Activated T-cell treated with anti-CD3 and anti-CD28 coated beads for 4 hours (primary cell): ENCODE measurements at regions not wholly inside any gene's neighbourhood (a gene's known extent, or its start where the extent isn't known, plus 50 kb on each side); places are given as distances from the start of the nearest gene placed in this dataset.

Experiments used
- DNase-seq: peaks from one replicate; pipeline ENCODE4 v3.0.0-alpha.2; 2020

GRCh38 chr22:48088926-48089536 is 1326.6 kb downstream of the TBC1D22A start:
- no peak for DNase-seq

DNA sequence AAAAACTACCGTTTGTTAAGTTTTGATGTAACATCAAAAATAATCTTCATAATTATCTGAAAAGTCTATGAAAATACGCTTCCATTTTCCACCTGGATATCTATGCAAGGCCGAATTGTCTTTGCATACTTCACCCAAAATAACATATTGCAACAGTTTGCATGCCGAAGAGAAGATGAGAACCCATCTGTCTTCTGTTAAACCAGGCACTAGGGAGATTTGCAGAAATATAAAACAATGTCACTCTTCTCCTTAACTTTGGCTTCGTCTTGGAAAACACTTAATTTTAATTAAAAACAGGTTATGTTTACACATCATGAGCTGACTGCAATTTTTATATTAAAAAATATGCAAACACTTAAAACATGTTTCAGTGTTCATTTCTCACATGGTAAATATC is 1325.8 kb downstream of the TBC1D22A start:
- no peak for DNase-seq

GRCh38 chr22:48085901-48086645 is 1323.6 kb downstream of the TBC1D22A start:
- no peak for DNase-seq

GRCh38 chr22:48084729-48085050 is 1322.2 kb downstream of the TBC1D22A start:
- DNase-seq = no peak

GRCh38 chr22:48084041-48084728 is 1321.7 kb downstream of the TBC1D22A start:
- DNase-seq = no peak

GRCh38 chr22:48083502-48083901 is 1321.1 kb downstream of the TBC1D22A start:
- no peak for DNase-seq

- no peak for DNase-seq
Observed at GRCh38 chr22:48082284-48082683, 1319.8 kb downstream of the TBC1D22A start.

DNA sequence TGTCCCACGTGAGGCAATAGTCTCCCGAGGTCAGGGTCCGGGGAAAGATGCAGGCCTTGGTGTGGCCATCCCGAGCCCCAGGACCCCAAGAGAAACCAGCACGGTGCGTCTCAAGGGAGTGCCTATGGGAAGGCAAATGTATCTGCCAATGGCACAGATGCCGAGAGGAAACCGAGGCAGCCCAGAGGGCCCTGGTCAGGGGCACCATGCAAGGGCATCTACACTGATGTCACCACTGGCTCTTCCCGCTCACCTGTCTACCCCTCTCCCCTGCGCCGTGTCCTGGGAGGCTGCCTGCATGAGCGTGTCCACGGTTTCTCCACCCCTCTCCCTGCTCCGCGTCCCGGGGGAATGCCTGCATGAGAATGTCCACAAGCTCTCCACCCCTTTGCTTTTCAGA is 1318.8 kb downstream of the TBC1D22A start:
- no peak for DNase-seq

GRCh38 chr22:48080316-48081165 is 1318.1 kb downstream of the TBC1D22A start:
- DNase-seq = no peak

DNA sequence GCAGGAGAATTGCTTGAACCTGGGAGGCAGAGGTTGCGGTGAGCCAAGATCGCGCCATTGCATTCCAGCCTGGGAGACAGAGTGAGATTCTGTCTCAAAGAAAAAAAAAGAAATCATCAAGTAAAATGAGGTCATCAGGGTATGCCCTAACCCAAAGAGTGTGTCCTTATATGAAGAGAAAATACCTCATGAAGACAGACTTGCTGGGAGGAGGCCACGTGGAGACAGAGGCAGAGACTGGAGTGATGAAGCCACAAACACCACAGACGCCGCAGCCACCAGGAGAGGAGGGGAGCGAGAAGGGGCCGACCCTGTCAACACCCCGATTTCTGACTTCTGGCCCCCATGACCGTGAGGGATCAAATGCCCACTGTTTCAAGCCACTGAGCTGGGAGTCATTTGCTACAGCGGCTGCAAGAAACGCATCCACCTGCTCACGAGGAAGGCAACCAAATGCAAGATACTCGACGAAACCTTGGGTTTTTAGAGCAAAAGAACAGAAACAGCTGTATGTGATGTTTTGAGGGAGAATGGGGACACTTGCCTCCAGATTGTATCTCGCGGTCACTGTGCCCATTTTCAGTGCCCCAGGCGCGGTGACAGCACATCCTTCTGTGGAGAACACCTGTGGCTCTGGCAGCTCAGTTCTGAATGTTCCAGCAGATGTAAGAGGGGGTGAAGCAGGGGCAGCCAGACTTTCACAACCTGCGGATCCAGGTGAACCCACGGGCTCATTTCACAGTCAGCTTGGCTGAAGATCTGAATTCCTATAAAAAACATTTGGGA is 1317.2 kb downstream of the TBC1D22A start:
- DNase-seq = no peak

GRCh38 chr22:48078825-48079224 is 1316.4 kb downstream of the TBC1D22A start:
- DNase-seq = no peak

- no peak for DNase-seq
Observed at GRCh38 chr22:48077699-48078098, 1315.2 kb downstream of the TBC1D22A start.

GRCh38 chr22:48076008-48076407 is 1313.6 kb downstream of the TBC1D22A start:
- DNase-seq = no peak

GRCh38 chr22:48075604-48076003 is 1313.2 kb downstream of the TBC1D22A start:
- DNase-seq = no peak

GRCh38 chr22:48072777-48073176 is 1310.3 kb downstream of the TBC1D22A start:
- no peak for DNase-seq

DNA sequence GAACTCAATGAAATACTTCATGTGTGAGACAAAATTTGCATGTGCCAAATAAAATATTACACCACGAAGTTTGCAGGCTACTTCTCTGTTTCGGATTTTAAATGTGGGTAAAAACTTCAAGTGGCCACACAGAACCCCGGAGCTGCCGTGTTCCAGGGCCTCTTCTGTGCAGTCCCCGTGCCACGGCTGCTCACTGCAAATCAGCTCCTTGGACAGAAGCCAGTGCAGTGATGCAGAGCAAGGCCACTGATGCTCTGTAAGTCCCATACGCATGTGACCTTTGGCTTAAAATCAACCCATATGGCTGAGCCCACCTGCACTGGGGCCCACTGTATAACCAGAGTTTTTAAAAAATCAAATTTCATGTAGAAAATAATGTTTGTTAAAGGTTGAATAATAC is 1309.4 kb downstream of the TBC1D22A start:
- DNase-seq = no peak

- DNase-seq = no peak
Observed at GRCh38 chr22:48071305-48071704, 1308.9 kb downstream of the TBC1D22A start.

GRCh38 chr22:48070760-48071159 is 1308.3 kb downstream of the TBC1D22A start:
- no peak for DNase-seq

DNA sequence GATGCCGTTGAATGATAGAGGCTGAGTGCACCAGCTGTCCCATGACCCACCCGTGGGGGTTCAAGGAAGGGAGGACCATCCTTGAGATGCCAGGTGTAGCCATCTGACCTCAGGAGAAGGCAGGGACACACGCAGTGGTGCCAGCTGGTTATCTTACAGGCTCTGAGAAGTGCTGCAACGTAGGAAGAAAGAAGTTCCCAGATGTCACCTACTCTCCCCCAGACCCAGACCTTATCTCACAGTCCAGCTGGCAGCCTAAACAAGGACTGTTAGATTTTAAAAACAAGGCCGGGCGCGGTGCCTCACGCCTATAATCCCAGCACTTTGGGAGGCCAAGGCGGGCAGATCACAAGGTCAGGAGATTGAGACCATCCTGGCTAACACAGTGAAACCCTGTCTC is 1307.6 kb downstream of the TBC1D22A start:
- no peak for DNase-seq

DNA sequence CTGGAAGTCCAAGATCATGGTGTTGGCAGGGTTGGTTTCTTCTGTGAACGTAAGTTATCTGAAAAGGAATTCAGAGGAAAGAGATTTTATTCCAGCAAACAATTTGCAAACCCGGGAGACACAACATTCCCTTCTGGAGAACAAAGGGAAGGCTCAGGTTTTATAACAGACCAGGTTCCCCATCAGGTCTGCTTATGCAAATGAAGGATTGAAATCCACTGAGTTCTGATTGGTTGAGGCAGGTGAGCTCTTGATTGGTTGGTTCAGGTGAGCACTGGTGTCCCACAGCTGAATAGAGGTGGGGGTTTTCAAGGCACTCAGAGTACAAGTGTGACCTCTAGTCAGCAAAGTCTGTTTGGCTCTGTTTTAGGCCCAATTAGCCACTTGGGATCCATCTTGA is 1306.8 kb downstream of the TBC1D22A start:
- no peak for DNase-seq

DNA sequence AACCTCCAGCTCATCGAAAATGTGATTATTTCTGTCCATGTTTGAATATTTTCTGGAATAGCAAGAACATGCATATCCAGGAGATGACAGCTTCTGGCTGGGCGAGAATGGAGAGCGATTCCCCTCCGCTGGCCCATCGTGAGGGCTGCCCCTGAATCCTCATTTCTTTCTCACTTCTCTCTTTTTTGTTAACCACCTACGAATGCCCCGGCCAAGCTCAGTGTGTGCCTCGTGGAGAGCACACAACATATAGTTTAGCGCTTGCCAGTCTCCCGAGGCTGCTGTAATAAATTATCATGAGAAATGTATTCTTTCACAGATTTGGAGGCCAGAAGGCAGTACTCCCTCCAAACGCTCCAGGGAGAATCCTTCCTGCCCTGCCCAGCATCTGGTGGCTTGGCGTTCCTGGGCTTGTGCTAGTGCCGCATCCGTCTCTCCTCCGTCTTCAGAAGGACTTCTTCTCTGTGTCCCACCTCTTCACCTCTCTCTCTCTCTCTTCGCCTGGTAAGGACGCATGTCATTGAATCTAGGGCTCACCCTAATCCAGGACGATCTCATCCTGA is 1306.0 kb downstream of the TBC1D22A start:
- no peak for DNase-seq

GRCh38 chr22:48065892-48066291 is 1303.4 kb downstream of the TBC1D22A start:
- no peak for DNase-seq
